Common myeloid progenitor, CD34-positive (primary cell): ENCODE measurements at regions not wholly inside any gene's neighbourhood (a gene's known extent, or its start where the extent isn't known, plus 50 kb on each side); places are given as distances from the start of the nearest gene placed in this dataset.
A peak's percentile ranks its signal among the peaks of the same experiment; 100 is the strongest.
"Not testable (repeated sequence)": the region's sequence is repeated elsewhere in the genome, so short reads cannot be mapped to it uniquely, and the experiment has no call there.

Experiments
- CTCF ChIA-PET: fragments of 350-600 bp; sonication (Branson Sonifier 250); formaldehyde crosslinking; loops from one replicate; lab custom pipeline; 2021; ENCODE audit warnings: antibody characterized with exemption; lab: Charles Lee
- POLR2A ChIA-PET: fragments of 350-600 bp; sonication (Branson Sonifier 250); formaldehyde crosslinking; loops from one replicate; lab custom pipeline; 2021; ENCODE audit warnings: antibody characterized with exemption; lab: Charles Lee
- DNase-seq, 3 donors: peaks; one replicate each; pipeline versions ENCODE4 v3.0.0 to v3.0.0-alpha.2; 2013
- H3K27ac ChIP-seq, 2 experiments: 1 replicate in 1 of 2; 2 replicates in 1 of 2; pipeline ENCODE4 v1.7.0; 2013; ENCODE audit warnings: inconsistent platforms in 2 of 2, low read length in 2 of 2, mild to moderate bottlenecking in 2 of 2, low read depth in 1 of 2, moderate library complexity in 1 of 2; ENCODE audit not compliant: severe bottlenecking in 2 of 2, insufficient read depth in 1 of 2, poor library complexity in 1 of 2
- H3K27me3 ChIP-seq, 5 experiments: replicated peaks in 2 of 5; 1 replicate in 3 of 5; 2 replicates in 2 of 5; pipeline versions ENCODE4 v1.6.1 to v1.7.0; 2013; ENCODE audit warnings: low read length in 4 of 5, mild to moderate bottlenecking in 2 of 5, moderate library complexity in 2 of 5, inconsistent platforms in 1 of 5; ENCODE audit not compliant: insufficient read depth in 5 of 5, control insufficient read depth in 4 of 5
- H3K36me3 ChIP-seq, 4 experiments: 1 replicate in 2 of 4; 2 replicates in 2 of 4; pipeline versions ENCODE4 v1.6.1 to v1.7.0; 2013; ENCODE audit warnings: low read length in 3 of 4, control low read depth in 1 of 4, mild to moderate bottlenecking in 1 of 4; ENCODE audit not compliant: control insufficient read depth in 4 of 4, insufficient read depth in 4 of 4
- H3K4me1 ChIP-seq, 4 experiments: 1 replicate in 3 of 4; 2 replicates in 1 of 4; pipeline versions ENCODE4 v1.6.1 to v1.7.1; 2013; ENCODE audit warnings: low read length in 3 of 4, mild to moderate bottlenecking in 3 of 4, control low read depth in 1 of 4, inconsistent platforms in 1 of 4, moderate library complexity in 1 of 4; ENCODE audit not compliant: control insufficient read depth in 4 of 4, insufficient read depth in 4 of 4; ENCODE audit errors: control extremely low read depth in 1 of 4
- H3K4me3 ChIP-seq, 7 experiments: 1 replicate in 4 of 7; 2 replicates in 3 of 7; pipeline versions ENCODE4 v1.5.1 to v1.7.0; 2013; ENCODE audit warnings: mild to moderate bottlenecking in 7 of 7, low read length in 6 of 7, moderate library complexity in 6 of 7, inconsistent platforms in 2 of 7, low read depth in 2 of 7, control low read depth in 1 of 7; ENCODE audit not compliant: insufficient read depth in 4 of 7, control insufficient read depth in 1 of 7; ENCODE audit errors: extremely low read depth in 1 of 7
- H3K9me3 ChIP-seq, 5 experiments: 1 replicate in 4 of 5; 2 replicates in 1 of 5; pipeline versions ENCODE4 v1.6.1 to v1.7.1; 2013; ENCODE audit warnings: low read length in 4 of 5, mild to moderate bottlenecking in 2 of 5, inconsistent platforms in 1 of 5, low read depth in 1 of 5, moderate library complexity in 1 of 5; ENCODE audit not compliant: control insufficient read depth in 4 of 5, insufficient read depth in 2 of 5; ENCODE audit errors: control extremely low read depth in 1 of 5
- WGBS: methylation state at CpG from one replicate; pipeline ENCODE4 v1.1.5; 2013; ENCODE audit not compliant: insufficient coverage; 5-methylcytosine and 5-hydroxymethylcytosine counted together

DNA sequence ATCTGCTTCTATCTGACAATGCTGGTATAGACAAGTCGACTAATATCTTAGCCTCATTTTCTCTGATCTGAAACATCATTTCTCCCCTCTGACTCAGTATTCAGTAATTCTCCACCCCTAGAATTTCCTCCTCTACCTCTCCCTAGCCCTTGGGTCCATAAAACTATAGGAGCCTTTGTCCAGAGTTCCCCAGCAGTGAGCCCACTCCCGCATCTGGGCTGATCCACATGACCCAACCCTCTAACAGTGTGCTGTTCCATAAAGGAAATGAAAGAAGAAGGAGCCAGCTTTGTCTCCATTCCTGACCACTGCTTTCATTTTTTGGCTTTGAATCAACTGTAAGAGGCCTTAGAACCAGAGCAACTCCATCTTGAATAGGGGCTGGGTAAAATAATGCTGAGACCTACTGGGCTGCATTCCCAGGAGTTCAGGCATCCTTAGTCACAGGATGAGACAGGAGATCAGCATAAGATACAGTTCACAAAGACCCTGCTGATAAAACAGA, 222.7 kb upstream of the CDH8 start:
- H3K27me3 ChIP-seq, H3K9me3 ChIP-seq, H3K36me3 ChIP-seq, H3K4me3 ChIP-seq, CTCF ChIA-PET, POLR2A ChIA-PET, DNase-seq, H3K4me1 ChIP-seq, H3K27ac ChIP-seq: not testable (repeated sequence)
- 100% methylated on average over 1 of the region's 2 CpGs for WGBS

DNA sequence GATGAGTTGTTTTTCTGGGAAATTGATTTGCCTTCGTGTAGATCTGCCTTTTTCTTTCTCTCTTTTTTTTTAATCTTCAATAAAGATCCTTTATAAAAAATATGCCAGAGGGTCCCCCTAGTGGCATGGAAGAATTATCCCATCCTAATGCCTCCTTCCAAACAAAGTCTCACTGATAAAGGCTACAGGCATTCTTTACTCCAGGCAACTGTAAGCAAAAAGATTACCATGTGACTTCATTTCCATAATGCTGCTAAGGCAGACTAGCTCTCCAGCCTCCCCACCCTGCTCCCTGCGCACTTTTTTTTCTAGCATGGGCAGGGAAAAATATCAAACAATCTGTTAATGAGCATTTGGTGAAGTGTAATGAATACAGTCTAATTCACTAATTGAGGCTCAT, 220.2 kb upstream of the CDH8 start:
- CTCF ChIA-PET = no interaction called here
- H3K4me3 ChIP-seq = no peak overlapping the region
- no peak overlapping the region for H3K27ac ChIP-seq
- H3K4me1 ChIP-seq = no peaks in the 10 kb centered on the region
- DNase-seq = peak in 2 of 3 donors; percentile 0 to 5
- POLR2A ChIA-PET = no interaction called here
- no CpG with 5 or more reads among the region's 2 CpGs for WGBS
- H3K27me3 ChIP-seq = no peaks in the 10 kb centered on the region
- H3K36me3 ChIP-seq = no peaks in the 10 kb centered on the region
- H3K9me3 ChIP-seq = no peaks in the 10 kb centered on the region

DNA sequence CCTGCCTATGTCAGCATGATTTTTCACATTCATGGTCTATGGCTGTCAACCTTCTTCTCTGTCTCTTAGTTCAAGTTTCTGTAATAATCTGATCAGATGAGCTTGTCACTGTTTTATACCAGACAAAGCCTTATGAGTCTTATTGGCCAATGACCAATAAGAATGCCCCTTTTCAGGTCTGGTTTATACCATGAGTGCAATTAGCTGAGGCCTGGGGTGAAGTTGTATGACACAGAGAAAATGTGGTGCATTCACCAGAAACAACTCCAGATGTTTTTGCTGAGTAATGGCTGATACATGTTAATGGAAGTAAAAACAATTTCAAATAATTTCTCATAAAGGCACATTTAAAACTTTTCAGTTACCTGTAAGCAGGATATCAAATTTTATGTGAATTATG, 218.6 kb upstream of the CDH8 start:
- CTCF ChIA-PET = interaction anchor here (0.7 kb wide), 1 partner anchor 29 kb away, joined by 3 read pairs; no protein-coding TSS in a partner anchor

DNA sequence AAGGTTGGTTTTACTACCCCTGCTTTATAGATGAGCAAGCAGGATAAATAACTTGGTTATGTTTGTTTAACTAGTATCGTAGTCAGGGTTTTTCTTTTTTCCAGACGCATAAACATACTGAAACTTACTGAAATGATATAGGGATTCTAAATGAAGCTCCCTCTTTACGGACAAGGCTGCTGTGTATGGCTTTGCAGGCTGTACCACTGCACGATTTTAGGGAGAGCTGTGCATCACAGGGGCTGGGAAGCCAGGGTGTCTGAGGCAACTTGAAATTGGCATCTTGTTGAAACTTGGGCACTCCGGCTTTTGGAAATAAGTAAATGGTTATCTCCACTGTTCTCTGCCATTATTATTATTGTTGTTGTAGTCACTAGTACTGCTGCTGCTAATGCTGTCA, 218.1 kb upstream of the CDH8 start:
- ChIA-PET CTCF (interaction anchor here (0.7 kb wide), 1 partner anchor 28 kb away, joined by 3 read pairs; no protein-coding TSS in a partner anchor), POLR2A (no interaction called here)
- DNase-seq = no peak
- no peak overlapping the region for H3K4me3 ChIP-seq
- 93% methylated on average over 3 of the region's 5 CpGs for WGBS
- H3K4me1 ChIP-seq = no peaks in the 10 kb centered on the region
- H3K27ac ChIP-seq = no peak overlapping the region
- no peaks in the 10 kb centered on the region for H3K9me3 ChIP-seq
- H3K27me3 ChIP-seq = peaks cover 0 to 2% (median 0%) of the 10 kb centered on the region in 5 experiments
- no peaks in the 10 kb centered on the region for H3K36me3 ChIP-seq

More for the DNA sequence above, 218.6 kb upstream of the CDH8 start:
- H3K27ac ChIP-seq = no peak overlapping the region
- H3K4me3 ChIP-seq = no peak overlapping the region
- no peak for DNase-seq
- no peaks in the 10 kb centered on the region for H3K9me3 ChIP-seq
- H3K36me3 ChIP-seq = no peaks in the 10 kb centered on the region
- POLR2A ChIA-PET = no interaction called here
- H3K4me1 ChIP-seq = no peaks in the 10 kb centered on the region
- peaks cover 0 to 2% (median 0%) of the 10 kb centered on the region in 5 experiments for H3K27me3 ChIP-seq

DNA sequence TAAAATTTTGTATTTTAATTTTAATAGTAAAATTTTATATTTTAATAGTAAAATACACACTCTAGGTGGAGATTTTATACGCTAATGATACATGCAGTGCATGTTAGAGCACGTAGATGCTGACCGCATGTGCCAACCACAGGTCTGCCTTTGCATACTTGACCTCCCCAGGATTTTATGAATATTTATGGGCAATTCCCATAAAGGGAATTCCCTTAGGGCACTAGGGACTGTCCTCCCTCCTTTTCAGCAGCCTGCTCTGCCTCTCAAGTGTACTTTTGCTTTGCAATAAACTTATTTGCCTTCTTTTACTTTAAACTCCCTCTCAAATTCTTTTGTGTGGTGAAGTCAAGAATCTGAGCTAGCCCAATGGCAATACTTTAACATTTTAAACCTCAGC, 217.7 kb upstream of the CDH8 start:
- 93% methylated on average over 2 of the region's 3 CpGs for WGBS
- Histone ChIP-seq H3K4me1 (no peaks in the 10 kb centered on the region), H3K27ac (no peak overlapping the region), H3K9me3 (no peaks in the 10 kb centered on the region), H3K4me3 (no peak overlapping the region), H3K36me3 (no peaks in the 10 kb centered on the region), H3K27me3 (peaks cover 0 to 2% (median 0%) of the 10 kb centered on the region in 5 experiments)
- ChIA-PET CTCF (no interaction called here), POLR2A (no interaction called here)
- no peak for DNase-seq

DNA sequence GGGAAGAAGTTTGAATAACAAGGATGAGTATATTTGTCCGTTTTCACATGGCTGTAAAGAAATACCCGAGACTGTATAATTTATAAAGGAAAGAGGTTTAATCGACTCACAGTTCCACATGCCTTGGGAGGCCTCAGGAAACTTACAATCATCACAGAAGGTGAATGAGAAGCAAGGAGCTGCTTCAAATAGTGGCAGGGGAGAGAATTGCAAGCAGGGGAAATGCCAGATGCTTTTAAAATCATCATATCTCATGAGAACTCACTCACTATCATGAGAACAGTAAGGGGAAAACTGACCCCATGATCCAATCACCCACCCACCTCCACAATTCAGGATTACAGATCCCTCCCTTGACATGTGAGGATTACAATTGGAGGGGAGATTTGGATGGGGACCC, 212.8 kb upstream of the CDH8 start:
- Histone ChIP-seq H3K4me1 (no peaks in the 10 kb centered on the region), H3K36me3 (no peaks in the 10 kb centered on the region), H3K27me3 (peaks cover 0 to 2% (median 0%) of the 10 kb centered on the region in 5 experiments), H3K4me3 (no peak overlapping the region), H3K27ac (no peak overlapping the region), H3K9me3 (no peaks in the 10 kb centered on the region)
- CTCF ChIA-PET = no interaction called here
- 100% methylated on average over 3 of the region's 3 CpGs for WGBS
- no peak for DNase-seq
- POLR2A ChIA-PET = no interaction called here

DNA sequence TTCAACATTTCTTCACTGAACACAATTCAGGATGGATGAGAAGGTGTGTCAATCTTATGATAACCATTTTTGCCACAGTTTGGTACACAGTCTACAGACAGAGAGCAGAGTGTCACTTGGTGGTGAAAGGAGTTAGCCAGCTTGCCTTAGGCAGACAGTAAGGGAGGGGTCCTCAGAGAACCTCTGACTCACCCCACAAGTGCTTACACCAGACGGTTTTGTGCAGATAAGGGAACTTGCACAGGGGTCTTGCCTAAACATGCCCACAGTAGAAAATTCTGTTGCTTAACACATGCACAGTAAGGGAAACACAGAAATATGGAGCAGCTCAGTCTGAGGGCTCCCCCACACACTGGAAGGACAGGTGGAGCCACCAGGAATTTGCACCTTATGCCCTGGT, 204.5 kb upstream of the CDH8 start:
- peak in 1 of 3 donors; percentile 1 for DNase-seq
- POLR2A ChIA-PET = no interaction called here
- no peaks in the 10 kb centered on the region for H3K9me3 ChIP-seq
- no peaks in the 10 kb centered on the region for H3K4me1 ChIP-seq
- H3K27ac ChIP-seq = no peak overlapping the region
- no CpG with 5 or more reads among the region's 1 CpG for WGBS
- CTCF ChIA-PET = no interaction called here
- H3K36me3 ChIP-seq = no peaks in the 10 kb centered on the region
- H3K4me3 ChIP-seq = no peak overlapping the region
- no peaks in the 10 kb centered on the region for H3K27me3 ChIP-seq
